ENCODE measurements at regions not wholly inside any gene's neighbourhood (a gene's known extent, or its start where the extent isn't known, plus 50 kb on each side); places are given as distances from the start of the nearest gene placed in this dataset.
A peak's percentile ranks its signal among the peaks of the same experiment; 100 is the strongest.

GRCh38 chr6:14722704-14723103, 523.2 kb upstream of the JARID2 start:
- Mint-ChIP-seq H3K4me3 (peak overlapping the region in 5 of 10 donors; percentile 14 to 52 (median 30)), H3K36me3 (peaks cover 0 to 8% (median 0%) of the 10 kb centered on the region in 5 donors), H3K27me3 (no peaks in the 10 kb centered on the region), H3K4me1 (peaks cover 17 to 45% (median 34%) of the 10 kb centered on the region in 7 donors), H3K9me3 (peaks cover 0 to 9% (median 0%) of the 10 kb centered on the region in 11 donors), H3K27ac (peak overlapping the region; percentile 3 to 80 (median 66))
- CTCF ChIA-PET, result no interaction called here
- Histone ChIP-seq H3K36me3 (ENCODE audit: control insufficient read depth in 2 of 3, insufficient read depth in 3 of 3, low read length in 3 of 3) (no peaks in the 10 kb centered on the region), H3K9me3 (ENCODE audit: control insufficient read depth in 2 of 3, low read length in 3 of 3) (no peaks in the 10 kb centered on the region), H3K27ac (ENCODE audit: low read depth, low read length) (no peak overlapping the region), H3K4me3 (ENCODE audit: low read length) (no peak overlapping the region), H3K27me3 (ENCODE audit: control insufficient read depth in 2 of 2, insufficient read depth in 2 of 2, low read length in 2 of 2) (no peaks in the 10 kb centered on the region), H3K4me1 (ENCODE audit: control insufficient read depth in 2 of 2, insufficient read depth in 2 of 2, low read length in 2 of 2) (peaks cover 11 to 14% of the 10 kb centered on the region in 2 donors)
- DNase-seq, result peak in 1 of 9 donors; percentile 23
- POLR2A ChIA-PET, result interaction anchor here (1.2 kb wide), 1 partner anchor 62 kb away, joined by 4 read pairs; no protein-coding TSS in a partner anchor
- intact Hi-C loops (cut with micrococcal nuclease), result no loop called here
- peak; percentile 41 for ATAC-seq

GRCh38 chr6:14723535-14724086, 522.3 kb upstream of the JARID2 start:
- ChIA-PET POLR2A (no interaction called here), CTCF (interaction anchor here (0.5 kb wide), 1 partner anchor 407 kb away, joined by 3 read pairs; no protein-coding TSS in a partner anchor)
- peaks cover 10 to 11% of the 10 kb centered on the region in 2 donors for H3K4me1 ChIP-seq (ENCODE audit: control insufficient read depth in 2 of 2, insufficient read depth in 2 of 2, low read length in 2 of 2)
- intact Hi-C loops (cut with micrococcal nuclease), result no loop called here
- H3K36me3 Mint-ChIP-seq, result peaks cover 0 to 8% (median 0%) of the 10 kb centered on the region in 5 donors
- ATAC-seq, result no peak
- no peak for DNase-seq
- H3K9me3 ChIP-seq (ENCODE audit: control insufficient read depth in 2 of 3, low read length in 3 of 3), result no peaks in the 10 kb centered on the region
- peak overlapping the region in 1 of 10 donors; percentile 33 for H3K4me3 Mint-ChIP-seq
- H3K9me3 Mint-ChIP-seq, result peaks cover 0 to 9% (median 0%) of the 10 kb centered on the region in 11 donors
- no peak overlapping the region for H3K4me3 ChIP-seq (ENCODE audit: low read length)
- no peaks in the 10 kb centered on the region for H3K27me3 ChIP-seq (ENCODE audit: control insufficient read depth in 2 of 2, insufficient read depth in 2 of 2, low read length in 2 of 2)
- H3K27ac Mint-ChIP-seq, result peak overlapping the region in 2 of 9 donors; percentile 1 to 67
- no peaks in the 10 kb centered on the region for H3K36me3 ChIP-seq (ENCODE audit: control insufficient read depth in 2 of 3, insufficient read depth in 3 of 3, low read length in 3 of 3)
- H3K27ac ChIP-seq (ENCODE audit: low read depth, low read length), result no peak overlapping the region
- peaks cover 24 to 42% (median 36%) of the 10 kb centered on the region in 7 donors for H3K4me1 Mint-ChIP-seq
- H3K27me3 Mint-ChIP-seq, result no peaks in the 10 kb centered on the region

GRCh38 chr6:14724549-14724948, 521.3 kb upstream of the JARID2 start:
- no peak overlapping the region for H3K27ac ChIP-seq (ENCODE audit: low read depth, low read length)
- peaks cover 0 to 7% (median 0%) of the 10 kb centered on the region in 5 donors for H3K36me3 Mint-ChIP-seq
- no peak overlapping the region for H3K4me3 Mint-ChIP-seq
- ChIA-PET POLR2A (no interaction called here), CTCF (no interaction called here)
- intact Hi-C loops (cut with micrococcal nuclease), result no loop called here
- ATAC-seq, result no peak
- no peaks in the 10 kb centered on the region for H3K27me3 Mint-ChIP-seq
- peaks cover 0 to 9% (median 0%) of the 10 kb centered on the region in 11 donors for H3K9me3 Mint-ChIP-seq
- no peak overlapping the region for H3K4me3 ChIP-seq (ENCODE audit: low read length)
- no peaks in the 10 kb centered on the region for H3K27me3 ChIP-seq (ENCODE audit: control insufficient read depth in 2 of 2, insufficient read depth in 2 of 2, low read length in 2 of 2)
- no peak for DNase-seq
- no peaks in the 10 kb centered on the region for H3K36me3 ChIP-seq (ENCODE audit: control insufficient read depth in 2 of 3, insufficient read depth in 3 of 3, low read length in 3 of 3)
- peaks cover 10 to 11% of the 10 kb centered on the region in 2 donors for H3K4me1 ChIP-seq (ENCODE audit: control insufficient read depth in 2 of 2, insufficient read depth in 2 of 2, low read length in 2 of 2)
- peaks cover 25 to 43% (median 41%) of the 10 kb centered on the region in 7 donors for H3K4me1 Mint-ChIP-seq
- no peak overlapping the region for H3K27ac Mint-ChIP-seq
- H3K9me3 ChIP-seq (ENCODE audit: control insufficient read depth in 2 of 3, low read length in 3 of 3), result no peaks in the 10 kb centered on the region

- H3K27ac ChIP-seq (ENCODE audit: low read depth, low read length), result no peak overlapping the region
- no peak for DNase-seq
- H3K27me3 ChIP-seq (ENCODE audit: control insufficient read depth in 2 of 2, insufficient read depth in 2 of 2, low read length in 2 of 2), result no peaks in the 10 kb centered on the region
- ChIA-PET POLR2A (no interaction called here), CTCF (no interaction called here)
- no peak overlapping the region for H3K27ac Mint-ChIP-seq
- intact Hi-C loops (cut with micrococcal nuclease), result no loop called here
- no peak overlapping the region for H3K4me3 ChIP-seq (ENCODE audit: low read length)
- H3K9me3 Mint-ChIP-seq, result peaks cover 0 to 9% (median 0%) of the 10 kb centered on the region in 11 donors
- peaks cover 26 to 44% (median 37%) of the 10 kb centered on the region in 7 donors for H3K4me1 Mint-ChIP-seq
- H3K4me3 Mint-ChIP-seq, result no peak overlapping the region
- H3K27me3 Mint-ChIP-seq, result no peaks in the 10 kb centered on the region
- H3K36me3 ChIP-seq (ENCODE audit: control insufficient read depth in 2 of 3, insufficient read depth in 3 of 3, low read length in 3 of 3), result no peaks in the 10 kb centered on the region
- H3K9me3 ChIP-seq (ENCODE audit: control insufficient read depth in 2 of 3, low read length in 3 of 3), result no peaks in the 10 kb centered on the region
- no peak for ATAC-seq
- peaks cover 10 to 11% of the 10 kb centered on the region in 2 donors for H3K4me1 ChIP-seq (ENCODE audit: control insufficient read depth in 2 of 2, insufficient read depth in 2 of 2, low read length in 2 of 2)
- H3K36me3 Mint-ChIP-seq, result peaks cover 0 to 7% (median 0%) of the 10 kb centered on the region in 5 donors
Observed at GRCh38 chr6:14726816-14727493, 518.9 kb upstream of the JARID2 start.

- peak; percentile 70 for ATAC-seq
- no peak for DNase-seq
- no peak overlapping the region for H3K4me3 ChIP-seq (ENCODE audit: low read length)
- H3K9me3 ChIP-seq (ENCODE audit: control insufficient read depth in 2 of 3, low read length in 3 of 3), result no peaks in the 10 kb centered on the region
- H3K36me3 Mint-ChIP-seq, result peaks cover 0 to 7% (median 0%) of the 10 kb centered on the region in 5 donors
- H3K4me1 Mint-ChIP-seq, result peaks cover 30 to 46% (median 42%) of the 10 kb centered on the region in 7 donors
- no peak overlapping the region for H3K27ac ChIP-seq (ENCODE audit: low read depth, low read length)
- H3K9me3 Mint-ChIP-seq, result peaks cover 0 to 9% (median 0%) of the 10 kb centered on the region in 11 donors
- ChIA-PET POLR2A (interaction anchor here (0.6 kb wide), 1 partner anchor 15 kb away, joined by 4 read pairs; no protein-coding TSS in a partner anchor), CTCF (interaction anchor here (0.7 kb wide), 1 partner anchor 28 kb away, joined by 3 read pairs; no protein-coding TSS in a partner anchor)
- H3K36me3 ChIP-seq (ENCODE audit: control insufficient read depth in 2 of 3, insufficient read depth in 3 of 3, low read length in 3 of 3), result no peaks in the 10 kb centered on the region
- intact Hi-C loops (cut with micrococcal nuclease), result no loop called here
- peaks cover 15 to 16% of the 10 kb centered on the region in 2 donors for H3K4me1 ChIP-seq (ENCODE audit: control insufficient read depth in 2 of 2, insufficient read depth in 2 of 2, low read length in 2 of 2)
- H3K4me3 Mint-ChIP-seq, result no peak overlapping the region
- no peaks in the 10 kb centered on the region for H3K27me3 Mint-ChIP-seq
- no peaks in the 10 kb centered on the region for H3K27me3 ChIP-seq (ENCODE audit: control insufficient read depth in 2 of 2, insufficient read depth in 2 of 2, low read length in 2 of 2)
- peak overlapping the region in 1 of 9 donors; percentile 41 for H3K27ac Mint-ChIP-seq
Observed at GRCh38 chr6:14727494-14728395, 518.1 kb upstream of the JARID2 start.

GRCh38 chr6:14728396-14729024, 517.4 kb upstream of the JARID2 start:
- H3K9me3 Mint-ChIP-seq, result peaks cover 0 to 9% (median 0%) of the 10 kb centered on the region in 11 donors
- intact Hi-C loops (cut with micrococcal nuclease), result no loop called here
- POLR2A ChIA-PET, result no interaction called here
- H3K27me3 Mint-ChIP-seq, result no peaks in the 10 kb centered on the region
- H3K36me3 Mint-ChIP-seq, result peaks cover 0 to 9% (median 0%) of the 10 kb centered on the region in 5 donors
- H3K27me3 ChIP-seq (ENCODE audit: control insufficient read depth in 2 of 2, insufficient read depth in 2 of 2, low read length in 2 of 2), result no peaks in the 10 kb centered on the region
- ATAC-seq (peak; percentile 36), DNase-seq (no peak)
- no peak overlapping the region for H3K4me3 ChIP-seq (ENCODE audit: low read length)
- no peak overlapping the region for H3K4me3 Mint-ChIP-seq
- H3K4me1 Mint-ChIP-seq, result peaks cover 30 to 46% (median 42%) of the 10 kb centered on the region in 7 donors
- H3K9me3 ChIP-seq (ENCODE audit: control insufficient read depth in 2 of 3, low read length in 3 of 3), result no peaks in the 10 kb centered on the region
- H3K36me3 ChIP-seq (ENCODE audit: control insufficient read depth in 2 of 3, insufficient read depth in 3 of 3, low read length in 3 of 3), result no peaks in the 10 kb centered on the region
- no peak overlapping the region for H3K27ac ChIP-seq (ENCODE audit: low read depth, low read length)
- CTCF ChIA-PET, result interaction anchor here (0.5 to 0.7 kb wide), 2 partner anchors 28 to 81 kb away, joined by 3 read pairs; no protein-coding TSS in a partner anchor
- peak overlapping the region in 1 of 9 donors; percentile 68 for H3K27ac Mint-ChIP-seq
- peaks cover 16 to 19% of the 10 kb centered on the region in 2 donors for H3K4me1 ChIP-seq (ENCODE audit: control insufficient read depth in 2 of 2, insufficient read depth in 2 of 2, low read length in 2 of 2)

Data from naive thymus-derived CD4-positive, alpha-beta T cell (primary cell).